ENCODE measurements at regions not wholly inside any gene's neighbourhood (a gene's known extent, or its start where the extent isn't known, plus 50 kb on each side); places are given as distances from the start of the nearest gene placed in this dataset.
"Not testable (repeated sequence)": the region's sequence is repeated elsewhere in the genome, so short reads cannot be mapped to it uniquely, and the experiment has no call there.

DNA sequence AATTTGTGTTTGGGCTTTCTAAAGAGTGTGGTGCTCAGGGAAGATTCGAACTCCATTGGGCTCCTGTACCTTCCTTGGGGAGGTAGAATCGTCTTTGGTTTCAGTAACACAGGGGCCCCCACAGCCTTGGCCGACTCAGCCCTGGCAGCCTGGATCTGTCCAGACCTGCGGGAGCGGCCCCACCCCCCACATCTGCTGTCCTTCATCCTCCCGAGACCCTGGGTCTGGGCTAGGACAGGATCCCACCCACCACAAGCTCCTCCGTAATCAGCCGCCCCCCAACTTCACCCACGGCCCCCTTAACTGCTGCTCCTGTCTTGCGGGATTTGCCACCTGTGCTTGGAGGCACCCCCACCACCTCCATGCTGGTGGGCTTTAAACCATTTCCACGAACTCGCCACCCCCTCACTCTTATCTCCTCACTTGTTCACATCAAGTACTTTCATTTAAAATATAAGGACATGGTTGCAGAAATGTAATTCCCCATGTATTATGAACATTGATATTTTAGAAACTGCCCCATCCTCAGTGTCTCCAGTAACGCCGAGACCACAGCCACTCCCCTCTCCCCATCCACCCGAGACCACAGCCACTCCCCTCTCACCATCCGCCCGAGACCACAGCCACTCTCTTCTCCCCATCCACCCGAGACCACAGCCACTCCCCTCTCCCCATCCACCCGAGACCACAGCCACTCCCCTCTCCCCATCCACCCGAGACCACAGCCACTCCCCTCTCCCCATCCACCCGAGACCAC is 84.7 kb upstream of the SFSWAP start:
- H3K9me3 Mint-ChIP-seq (ENCODE audit: unreplicated experiment); H3K4me3 Mint-ChIP-seq (ENCODE audit: unreplicated experiment); DNase-seq (ENCODE audit: low spot score); H3K27ac Mint-ChIP-seq (ENCODE audit: unreplicated experiment); H3K4me1 Mint-ChIP-seq (ENCODE audit: unreplicated experiment); H3K27me3 Mint-ChIP-seq (ENCODE audit: unreplicated experiment); H3K36me3 Mint-ChIP-seq (ENCODE audit: low read depth, unreplicated experiment): not testable (repeated sequence)

- H3K4me3 Mint-ChIP-seq (ENCODE audit: unreplicated experiment); H3K9me3 Mint-ChIP-seq (ENCODE audit: unreplicated experiment); H3K36me3 Mint-ChIP-seq (ENCODE audit: low read depth, unreplicated experiment); H3K27me3 Mint-ChIP-seq (ENCODE audit: unreplicated experiment); DNase-seq (ENCODE audit: low spot score); H3K27ac Mint-ChIP-seq (ENCODE audit: unreplicated experiment); H3K4me1 Mint-ChIP-seq (ENCODE audit: unreplicated experiment): not testable (repeated sequence)
Observed at GRCh38 chr12:131627151-131628022, 83.5 kb upstream of the SFSWAP start.

- H3K4me3 Mint-ChIP-seq (ENCODE audit: unreplicated experiment): no peak overlapping the region
- no peaks in the 10 kb centered on the region for H3K9me3 Mint-ChIP-seq (ENCODE audit: unreplicated experiment)
- H3K27me3 Mint-ChIP-seq (ENCODE audit: unreplicated experiment): no peaks in the 10 kb centered on the region
- DNase-seq (ENCODE audit: low spot score): no peak
- H3K27ac Mint-ChIP-seq (ENCODE audit: unreplicated experiment): no peak overlapping the region
- TF ChIP-seq, protein P1, sequence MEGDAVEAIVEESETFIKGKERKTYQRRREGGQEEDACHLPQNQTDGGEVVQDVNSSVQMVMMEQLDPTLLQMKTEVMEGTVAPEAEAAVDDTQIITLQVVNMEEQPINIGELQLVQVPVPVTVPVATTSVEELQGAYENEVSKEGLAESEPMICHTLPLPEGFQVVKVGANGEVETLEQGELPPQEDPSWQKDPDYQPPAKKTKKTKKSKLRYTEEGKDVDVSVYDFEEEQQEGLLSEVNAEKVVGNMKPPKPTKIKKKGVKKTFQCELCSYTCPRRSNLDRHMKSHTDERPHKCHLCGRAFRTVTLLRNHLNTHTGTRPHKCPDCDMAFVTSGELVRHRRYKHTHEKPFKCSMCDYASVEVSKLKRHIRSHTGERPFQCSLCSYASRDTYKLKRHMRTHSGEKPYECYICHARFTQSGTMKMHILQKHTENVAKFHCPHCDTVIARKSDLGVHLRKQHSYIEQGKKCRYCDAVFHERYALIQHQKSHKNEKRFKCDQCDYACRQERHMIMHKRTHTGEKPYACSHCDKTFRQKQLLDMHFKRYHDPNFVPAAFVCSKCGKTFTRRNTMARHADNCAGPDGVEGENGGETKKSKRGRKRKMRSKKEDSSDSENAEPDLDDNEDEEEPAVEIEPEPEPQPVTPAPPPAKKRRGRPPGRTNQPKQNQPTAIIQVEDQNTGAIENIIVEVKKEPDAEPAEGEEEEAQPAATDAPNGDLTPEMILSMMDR (IDR thresholded peaks at IDR 0.05; ENCODE audit: unreplicated experiment): no peak
- no peaks in the 10 kb centered on the region for H3K4me1 Mint-ChIP-seq (ENCODE audit: unreplicated experiment)
- no peaks in the 10 kb centered on the region for H3K36me3 Mint-ChIP-seq (ENCODE audit: low read depth, unreplicated experiment)
Observed at GRCh38 chr12:131628023-131628740, 82.7 kb upstream of the SFSWAP start.

GRCh38 chr12:131628766-131629448 is 82.0 kb upstream of the SFSWAP start:
- Mint-ChIP-seq H3K27me3 (ENCODE audit: unreplicated experiment) (no peaks in the 10 kb centered on the region), H3K9me3 (ENCODE audit: unreplicated experiment) (no peaks in the 10 kb centered on the region), H3K36me3 (ENCODE audit: low read depth, unreplicated experiment) (no peaks in the 10 kb centered on the region), H3K4me3 (ENCODE audit: unreplicated experiment) (no peak overlapping the region), H3K4me1 (ENCODE audit: unreplicated experiment) (no peaks in the 10 kb centered on the region), H3K27ac (ENCODE audit: unreplicated experiment) (no peak overlapping the region)
- TF ChIP-seq, protein P1 (IDR thresholded peaks at IDR 0.05; ENCODE audit: unreplicated experiment): no peak
- no peak for DNase-seq (ENCODE audit: low spot score)

GRCh38 chr12:131631230-131631629 is 79.7 kb upstream of the SFSWAP start:
- Mint-ChIP-seq H3K4me3 (ENCODE audit: unreplicated experiment) (no peak overlapping the region), H3K4me1 (ENCODE audit: unreplicated experiment) (no peaks in the 10 kb centered on the region), H3K36me3 (ENCODE audit: low read depth, unreplicated experiment) (no peaks in the 10 kb centered on the region), H3K27me3 (ENCODE audit: unreplicated experiment) (no peaks in the 10 kb centered on the region), H3K27ac (ENCODE audit: unreplicated experiment) (no peak overlapping the region), H3K9me3 (ENCODE audit: unreplicated experiment) (no peaks in the 10 kb centered on the region)
- no peak for DNase-seq (ENCODE audit: low spot score)
- TF ChIP-seq, protein P1 (IDR thresholded peaks at IDR 0.05; ENCODE audit: unreplicated experiment): no peak

- H3K36me3 Mint-ChIP-seq (ENCODE audit: low read depth, unreplicated experiment); H3K9me3 Mint-ChIP-seq (ENCODE audit: unreplicated experiment); H3K27ac Mint-ChIP-seq (ENCODE audit: unreplicated experiment); H3K4me1 Mint-ChIP-seq (ENCODE audit: unreplicated experiment); H3K27me3 Mint-ChIP-seq (ENCODE audit: unreplicated experiment); H3K4me3 Mint-ChIP-seq (ENCODE audit: unreplicated experiment); DNase-seq (ENCODE audit: low spot score): not testable (repeated sequence)
Observed at GRCh38 chr12:131631889-131632651, 78.8 kb upstream of the SFSWAP start.

DNA sequence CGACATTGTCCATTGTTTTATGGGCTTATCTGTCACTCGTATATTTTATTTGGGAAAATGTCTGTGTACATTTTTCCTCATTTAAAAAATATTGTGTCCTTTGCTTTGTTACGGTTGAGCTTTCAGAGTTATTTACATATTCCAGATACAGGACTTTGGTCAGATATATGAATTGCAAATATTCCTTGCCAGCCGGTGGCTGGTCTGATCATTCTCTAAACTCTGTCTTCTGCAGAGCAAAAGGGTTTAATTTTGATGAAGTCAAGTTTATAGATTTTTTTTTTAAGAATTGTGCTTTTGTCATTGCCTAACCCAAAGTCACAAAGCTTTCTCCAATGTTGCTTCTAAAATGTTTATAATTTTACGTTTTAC is 78.3 kb upstream of the SFSWAP start:
- not testable (repeated sequence) for H3K9me3 Mint-ChIP-seq (ENCODE audit: unreplicated experiment); H3K4me3 Mint-ChIP-seq (ENCODE audit: unreplicated experiment); H3K27me3 Mint-ChIP-seq (ENCODE audit: unreplicated experiment); H3K4me1 Mint-ChIP-seq (ENCODE audit: unreplicated experiment); H3K36me3 Mint-ChIP-seq (ENCODE audit: low read depth, unreplicated experiment); DNase-seq (ENCODE audit: low spot score)
- H3K27ac Mint-ChIP-seq (ENCODE audit: unreplicated experiment): peak overlapping the region; percentile 45

- H3K36me3 Mint-ChIP-seq (ENCODE audit: low read depth, unreplicated experiment); H3K9me3 Mint-ChIP-seq (ENCODE audit: unreplicated experiment); H3K27me3 Mint-ChIP-seq (ENCODE audit: unreplicated experiment); H3K4me1 Mint-ChIP-seq (ENCODE audit: unreplicated experiment); H3K4me3 Mint-ChIP-seq (ENCODE audit: unreplicated experiment); DNase-seq (ENCODE audit: low spot score); H3K27ac Mint-ChIP-seq (ENCODE audit: unreplicated experiment): not testable (repeated sequence)
Observed at GRCh38 chr12:131633610-131634009, 77.3 kb upstream of the SFSWAP start.
